22Rv1 (cell line): ENCODE measurements at regions not wholly inside any gene's neighbourhood (a gene's known extent, or its start where the extent isn't known, plus 50 kb on each side); places are given as distances from the start of the nearest gene placed in this dataset.

Experiments
- ZFX ChIP-seq: fragments of 450-650 bp; IDR thresholded peaks from 2 replicates; pipeline ENCODE4 v1.6.1; 2017; ENCODE audit warnings: antibody characterized with exemption, borderline replicate concordance
- TF ChIP-seq, protein P1 (sequence below): fragments of 450-650 bp; IDR thresholded peaks from 2 replicates; pipeline ENCODE4 v1.5.1; 2017; ENCODE audit warnings: mild to moderate bottlenecking

- TF ChIP-seq, protein P1, sequence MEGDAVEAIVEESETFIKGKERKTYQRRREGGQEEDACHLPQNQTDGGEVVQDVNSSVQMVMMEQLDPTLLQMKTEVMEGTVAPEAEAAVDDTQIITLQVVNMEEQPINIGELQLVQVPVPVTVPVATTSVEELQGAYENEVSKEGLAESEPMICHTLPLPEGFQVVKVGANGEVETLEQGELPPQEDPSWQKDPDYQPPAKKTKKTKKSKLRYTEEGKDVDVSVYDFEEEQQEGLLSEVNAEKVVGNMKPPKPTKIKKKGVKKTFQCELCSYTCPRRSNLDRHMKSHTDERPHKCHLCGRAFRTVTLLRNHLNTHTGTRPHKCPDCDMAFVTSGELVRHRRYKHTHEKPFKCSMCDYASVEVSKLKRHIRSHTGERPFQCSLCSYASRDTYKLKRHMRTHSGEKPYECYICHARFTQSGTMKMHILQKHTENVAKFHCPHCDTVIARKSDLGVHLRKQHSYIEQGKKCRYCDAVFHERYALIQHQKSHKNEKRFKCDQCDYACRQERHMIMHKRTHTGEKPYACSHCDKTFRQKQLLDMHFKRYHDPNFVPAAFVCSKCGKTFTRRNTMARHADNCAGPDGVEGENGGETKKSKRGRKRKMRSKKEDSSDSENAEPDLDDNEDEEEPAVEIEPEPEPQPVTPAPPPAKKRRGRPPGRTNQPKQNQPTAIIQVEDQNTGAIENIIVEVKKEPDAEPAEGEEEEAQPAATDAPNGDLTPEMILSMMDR: no peak
- TF ChIP-seq ZFX: no peak
Observed at GRCh38 chr16:73289232-73289631, 241.3 kb upstream of the ZFHX3 start.
